GM12864 (cell line): ENCODE measurements at regions not wholly inside any gene's neighbourhood (a gene's known extent, or its start where the extent isn't known, plus 50 kb on each side); places are given as distances from the start of the nearest gene placed in this dataset.

ENCODE experiments used
- DNase-seq: peaks from one replicate; pipeline ENCODE4 v3.0.0-alpha.2; 2011; ENCODE audit warnings: low read depth
- H3K4me3 ChIP-seq: 2 replicates; pipeline ENCODE4 v1.5.1; 2011; ENCODE audit warnings: mild to moderate bottlenecking, low read depth, low read length, control low read depth
- CTCF ChIP-seq: IDR thresholded peaks from 2 replicates; pipeline ENCODE4 v1.5.1; 2011; ENCODE audit warnings: low read depth, mild to moderate bottlenecking, moderate library complexity, low read length, control low read depth, inconsistent platforms; ENCODE audit errors: missing control alignments

- DNase-seq: no peak
- no peak overlapping the region for H3K4me3 ChIP-seq
- TF ChIP-seq CTCF: no peak
These were observed 417.0 kb downstream of the ARHGEF28 start for GRCh38 chr5:74042959-74043358.

DNA sequence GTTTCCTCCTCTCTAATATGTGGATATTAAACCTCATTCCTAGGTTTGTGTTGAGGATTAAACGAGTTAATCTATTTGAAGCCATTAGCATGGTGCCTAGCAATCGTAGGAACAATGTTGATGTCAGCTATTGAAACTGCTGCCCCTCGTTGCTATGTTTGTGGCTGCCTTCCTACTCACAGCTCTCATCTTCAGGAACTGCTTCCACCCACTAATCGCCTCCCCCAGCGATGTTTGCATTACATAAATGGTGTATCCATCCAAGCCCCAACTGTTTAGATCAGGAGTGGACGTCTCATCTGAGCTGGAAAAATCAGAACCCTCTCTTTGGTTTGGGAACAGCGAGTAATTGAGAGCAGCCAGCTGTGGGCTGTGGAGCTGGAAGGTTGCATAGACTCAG is 416.6 kb downstream of the ARHGEF28 start:
- TF ChIP-seq CTCF: no peak
- H3K4me3 ChIP-seq: no peak overlapping the region
- no peak for DNase-seq

GRCh38 chr5:74041913-74042312 is 415.9 kb downstream of the ARHGEF28 start:
- DNase-seq: no peak
- no peak for TF ChIP-seq CTCF
- H3K4me3 ChIP-seq: no peak overlapping the region

DNA sequence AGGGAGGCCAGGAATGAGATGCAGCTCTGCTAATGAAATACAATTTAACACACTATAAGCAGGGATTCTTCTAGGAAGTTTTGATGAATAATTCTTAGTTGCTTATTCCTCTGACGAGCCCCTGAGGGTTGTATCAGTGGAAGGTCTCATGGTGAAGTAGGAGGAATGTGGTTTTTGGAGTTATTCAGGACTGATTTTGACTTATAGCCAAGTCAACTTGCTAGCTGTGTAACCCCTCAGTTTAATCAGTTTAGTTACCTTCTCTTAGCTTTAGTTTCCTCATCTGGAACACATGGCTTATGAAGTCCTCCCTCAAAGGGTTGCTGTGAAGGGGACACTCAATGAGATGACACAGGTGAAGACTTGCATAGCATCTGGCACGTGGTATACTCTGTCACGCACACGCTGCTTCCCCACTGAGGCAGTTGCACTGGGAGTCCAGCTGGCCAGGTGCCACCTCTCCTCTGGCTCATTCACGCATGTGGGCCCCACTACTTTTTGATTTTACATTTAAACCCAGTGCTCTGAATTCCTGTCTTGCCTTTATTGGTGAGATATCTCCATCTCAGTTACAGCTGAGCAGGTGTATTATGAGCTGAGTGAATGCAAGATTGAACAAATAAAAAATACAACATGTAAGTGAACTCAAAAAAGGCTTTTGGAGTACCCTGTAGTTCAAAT is 415.0 kb downstream of the ARHGEF28 start:
- no peak overlapping the region for H3K4me3 ChIP-seq
- DNase-seq: no peak
- TF ChIP-seq CTCF: no peak

GRCh38 chr5:74040065-74040551 is 414.1 kb downstream of the ARHGEF28 start:
- DNase-seq: no peak
- H3K4me3 ChIP-seq: no peak overlapping the region
- TF ChIP-seq CTCF: no peak

DNA sequence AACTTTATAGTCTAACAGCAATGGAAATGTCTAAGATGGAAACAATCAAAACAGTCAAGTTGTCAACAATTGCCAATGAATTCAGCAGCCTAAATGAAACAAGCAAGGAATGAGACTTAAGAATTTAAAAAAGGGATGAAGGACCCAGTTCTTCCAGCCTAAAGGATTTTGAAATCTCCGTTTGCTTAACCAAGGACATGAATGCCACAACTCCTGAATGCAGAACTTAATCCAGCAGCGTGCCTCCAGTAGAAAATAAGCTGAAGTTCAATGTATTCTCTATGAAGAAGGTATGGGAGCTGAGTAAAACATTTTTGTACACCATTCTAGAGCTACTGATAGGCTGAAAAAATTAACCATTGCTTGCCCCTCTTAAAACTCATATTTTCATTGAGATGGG is 411.3 kb downstream of the ARHGEF28 start:
- no peak for TF ChIP-seq CTCF
- DNase-seq: no peak
- no peak overlapping the region for H3K4me3 ChIP-seq

GRCh38 chr5:74035521-74035937 is 409.5 kb downstream of the ARHGEF28 start:
- TF ChIP-seq CTCF: peak; percentile 55
- DNase-seq: peak; percentile 52
- H3K4me3 ChIP-seq: no peak overlapping the region
